ENCODE measurements at regions not wholly inside any gene's neighbourhood (a gene's known extent, or its start where the extent isn't known, plus 50 kb on each side); places are given as distances from the start of the nearest gene placed in this dataset.

DNA sequence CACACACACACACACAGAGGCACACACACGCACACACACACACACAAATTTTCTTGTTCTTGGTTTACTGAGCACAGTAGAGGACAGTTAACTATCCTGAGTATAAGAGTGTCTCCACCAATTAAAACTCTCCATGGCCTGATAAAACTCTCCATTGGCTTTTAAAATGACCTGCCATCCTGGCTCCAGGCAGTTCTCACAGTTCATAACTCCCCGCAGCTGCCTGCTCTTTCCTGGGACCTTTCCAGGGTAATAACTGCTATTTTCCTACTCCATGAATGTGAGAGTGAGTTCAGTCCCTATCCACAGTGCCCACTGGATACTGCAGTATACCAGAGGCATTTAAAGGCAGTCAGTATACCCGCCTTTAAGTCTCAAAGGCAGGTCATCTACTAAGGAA is 351.5 kb downstream of the PLPP3 start:
- Histone ChIP-seq H3K27me3 (ENCODE audit: insufficient read depth, poor library complexity, severe bottlenecking) (no peaks in the 10 kb centered on the region), H3K4me3 (ENCODE audit: severe bottlenecking) (no peak overlapping the region), H3K27ac (ENCODE audit: poor library complexity, severe bottlenecking) (no peak overlapping the region), H3K4me1 (ENCODE audit: insufficient read depth, poor library complexity, severe bottlenecking) (no peaks in the 10 kb centered on the region), H3K36me3 (ENCODE audit: low read depth) (no peaks in the 10 kb centered on the region), H3K9me3 (ENCODE audit: severe bottlenecking) (no peaks in the 10 kb centered on the region)
- DNase-seq (ENCODE audit: low spot score), result no peak
- TF ChIP-seq, protein P1, sequence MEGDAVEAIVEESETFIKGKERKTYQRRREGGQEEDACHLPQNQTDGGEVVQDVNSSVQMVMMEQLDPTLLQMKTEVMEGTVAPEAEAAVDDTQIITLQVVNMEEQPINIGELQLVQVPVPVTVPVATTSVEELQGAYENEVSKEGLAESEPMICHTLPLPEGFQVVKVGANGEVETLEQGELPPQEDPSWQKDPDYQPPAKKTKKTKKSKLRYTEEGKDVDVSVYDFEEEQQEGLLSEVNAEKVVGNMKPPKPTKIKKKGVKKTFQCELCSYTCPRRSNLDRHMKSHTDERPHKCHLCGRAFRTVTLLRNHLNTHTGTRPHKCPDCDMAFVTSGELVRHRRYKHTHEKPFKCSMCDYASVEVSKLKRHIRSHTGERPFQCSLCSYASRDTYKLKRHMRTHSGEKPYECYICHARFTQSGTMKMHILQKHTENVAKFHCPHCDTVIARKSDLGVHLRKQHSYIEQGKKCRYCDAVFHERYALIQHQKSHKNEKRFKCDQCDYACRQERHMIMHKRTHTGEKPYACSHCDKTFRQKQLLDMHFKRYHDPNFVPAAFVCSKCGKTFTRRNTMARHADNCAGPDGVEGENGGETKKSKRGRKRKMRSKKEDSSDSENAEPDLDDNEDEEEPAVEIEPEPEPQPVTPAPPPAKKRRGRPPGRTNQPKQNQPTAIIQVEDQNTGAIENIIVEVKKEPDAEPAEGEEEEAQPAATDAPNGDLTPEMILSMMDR (IDR thresholded peaks at IDR 0.05; ENCODE audit: poor library complexity, severe bottlenecking), result no peak
- ATAC-seq (ENCODE audit: low read depth), result no peak

DNA sequence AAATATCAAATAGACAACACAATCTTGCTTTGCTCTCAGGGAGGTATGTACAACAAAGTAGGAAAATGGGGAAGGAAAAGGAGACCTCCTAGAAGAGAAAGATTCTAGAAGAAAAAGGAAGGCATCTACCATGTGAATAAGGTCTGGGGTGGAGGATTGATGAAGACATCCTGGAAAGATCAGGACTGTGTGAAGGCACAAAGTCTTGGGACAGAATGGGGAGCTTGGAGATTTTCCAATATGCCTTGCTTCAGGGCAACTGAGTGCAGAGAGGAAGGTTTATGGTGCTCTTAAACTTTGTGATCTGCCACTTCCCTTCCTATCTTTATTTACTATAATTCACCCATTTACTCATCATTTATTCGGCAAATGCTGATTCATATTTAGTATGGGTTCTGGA is 352.0 kb downstream of the PLPP3 start:
- H3K4me1 ChIP-seq (ENCODE audit: insufficient read depth, poor library complexity, severe bottlenecking), result no peaks in the 10 kb centered on the region
- no peaks in the 10 kb centered on the region for H3K9me3 ChIP-seq (ENCODE audit: severe bottlenecking)
- TF ChIP-seq, protein P1 (IDR thresholded peaks at IDR 0.05; ENCODE audit: poor library complexity, severe bottlenecking), result no peak
- H3K36me3 ChIP-seq (ENCODE audit: low read depth), result no peaks in the 10 kb centered on the region
- no peak for DNase-seq (ENCODE audit: low spot score)
- H3K27me3 ChIP-seq (ENCODE audit: insufficient read depth, poor library complexity, severe bottlenecking), result no peaks in the 10 kb centered on the region
- no peak overlapping the region for H3K4me3 ChIP-seq (ENCODE audit: severe bottlenecking)
- ATAC-seq (ENCODE audit: low read depth), result no peak
- H3K27ac ChIP-seq (ENCODE audit: poor library complexity, severe bottlenecking), result no peak overlapping the region

DNA sequence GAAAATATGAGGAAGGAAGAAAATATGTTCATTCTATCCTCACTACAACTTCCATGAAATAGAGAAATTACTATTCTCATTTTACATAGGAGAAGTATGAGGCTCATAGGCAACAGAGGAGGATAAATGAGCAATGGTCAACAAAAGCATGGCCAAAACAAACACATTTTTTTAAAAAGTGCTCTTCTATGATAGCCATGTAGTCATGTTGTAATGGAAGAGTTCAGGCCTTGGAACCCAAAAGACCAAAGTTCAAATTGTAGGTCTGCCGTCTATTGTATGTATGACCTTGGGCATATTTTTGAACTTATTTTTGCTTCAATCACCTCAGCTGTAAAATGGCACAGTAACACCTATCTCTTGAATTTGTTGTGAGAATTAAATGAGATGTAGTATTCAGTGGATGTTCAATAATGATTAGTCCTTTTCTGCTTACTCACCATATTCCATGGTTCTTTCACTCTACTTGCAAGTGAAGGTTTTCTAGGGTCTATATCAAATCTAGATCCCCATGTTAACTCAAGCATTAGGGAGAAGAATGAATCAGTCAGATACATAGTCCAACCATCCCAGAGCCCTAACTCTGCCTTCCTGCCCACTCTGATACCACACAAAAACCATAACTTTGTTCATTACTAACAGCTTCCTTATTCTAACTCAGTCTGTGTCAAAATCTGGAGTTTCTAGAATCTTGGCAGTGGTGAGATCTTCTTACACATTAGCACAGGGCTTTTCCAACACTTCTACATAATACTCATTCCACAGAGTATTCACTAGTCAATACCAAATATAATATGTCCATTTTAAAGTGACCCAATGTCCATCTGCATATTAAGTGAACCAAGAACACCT is 353.2 kb downstream of the PLPP3 start:
- Histone ChIP-seq H3K27me3 (ENCODE audit: insufficient read depth, poor library complexity, severe bottlenecking) (no peaks in the 10 kb centered on the region), H3K27ac (ENCODE audit: poor library complexity, severe bottlenecking) (no peak overlapping the region), H3K36me3 (ENCODE audit: low read depth) (no peaks in the 10 kb centered on the region), H3K9me3 (ENCODE audit: severe bottlenecking) (no peaks in the 10 kb centered on the region), H3K4me1 (ENCODE audit: insufficient read depth, poor library complexity, severe bottlenecking) (no peaks in the 10 kb centered on the region), H3K4me3 (ENCODE audit: severe bottlenecking) (no peak overlapping the region)
- TF ChIP-seq, protein P1 (IDR thresholded peaks at IDR 0.05; ENCODE audit: poor library complexity, severe bottlenecking), result no peak
- ATAC-seq (ENCODE audit: low read depth), result no peak
- DNase-seq (ENCODE audit: low spot score), result no peak

DNA sequence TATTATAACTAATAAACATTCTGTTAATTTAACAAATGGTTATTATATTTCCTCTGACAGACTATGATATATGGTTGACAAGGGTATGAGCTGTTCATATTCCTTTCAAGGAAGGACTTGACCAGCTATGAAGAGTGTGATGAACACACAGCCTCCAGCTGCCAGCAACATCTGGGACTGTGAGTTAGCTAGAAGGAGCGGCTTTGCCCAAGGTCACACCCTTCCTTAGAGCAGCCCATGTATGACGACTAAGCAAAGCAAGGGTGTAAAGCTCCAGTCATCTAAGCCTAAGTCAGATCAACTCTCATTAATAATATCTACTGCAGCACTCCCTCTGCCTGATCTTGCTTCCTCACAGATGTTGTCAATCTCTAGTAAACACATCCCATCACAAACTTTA is 355.4 kb downstream of the PLPP3 start:
- DNase-seq (ENCODE audit: low spot score) (no peak), ATAC-seq (ENCODE audit: low read depth) (no peak)
- H3K36me3 ChIP-seq (ENCODE audit: low read depth), result no peaks in the 10 kb centered on the region
- no peak overlapping the region for H3K27ac ChIP-seq (ENCODE audit: poor library complexity, severe bottlenecking)
- H3K9me3 ChIP-seq (ENCODE audit: severe bottlenecking), result no peaks in the 10 kb centered on the region
- no peaks in the 10 kb centered on the region for H3K4me1 ChIP-seq (ENCODE audit: insufficient read depth, poor library complexity, severe bottlenecking)
- TF ChIP-seq, protein P1 (IDR thresholded peaks at IDR 0.05; ENCODE audit: poor library complexity, severe bottlenecking), result no peak
- H3K27me3 ChIP-seq (ENCODE audit: insufficient read depth, poor library complexity, severe bottlenecking), result no peaks in the 10 kb centered on the region
- no peak overlapping the region for H3K4me3 ChIP-seq (ENCODE audit: severe bottlenecking)

DNA sequence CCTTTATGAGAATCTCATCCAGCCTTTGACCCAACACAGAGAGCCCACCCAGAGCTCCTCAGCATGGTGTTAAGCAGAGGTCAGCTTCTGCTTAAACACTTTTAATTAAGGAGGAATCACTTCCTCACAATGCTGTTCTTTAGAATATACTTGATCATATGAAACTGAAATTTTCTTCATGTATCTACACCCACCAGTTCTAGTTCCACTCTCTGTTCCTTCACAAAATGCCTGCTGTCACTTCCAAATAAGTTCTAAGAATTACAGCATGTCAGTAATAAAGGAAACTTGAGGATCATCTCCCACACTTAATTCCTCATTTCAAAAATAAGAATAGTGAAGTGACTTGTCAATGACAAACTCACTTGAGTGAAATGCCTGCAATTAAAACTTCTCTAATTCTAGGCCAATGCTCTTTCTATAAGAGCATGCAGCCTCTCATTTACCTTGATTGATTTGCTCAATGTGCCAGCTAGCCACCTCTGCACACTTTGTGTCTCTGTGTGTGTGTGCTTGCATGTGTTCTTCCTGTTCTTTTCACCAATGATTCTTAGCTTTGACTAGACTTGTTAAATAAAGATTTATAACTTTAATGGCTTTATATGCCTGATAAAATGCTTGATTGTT is 356.3 kb downstream of the PLPP3 start:
- H3K27ac ChIP-seq (ENCODE audit: poor library complexity, severe bottlenecking), result no peak overlapping the region
- ATAC-seq (ENCODE audit: low read depth) (no peak), DNase-seq (ENCODE audit: low spot score) (no peak)
- TF ChIP-seq, protein P1 (IDR thresholded peaks at IDR 0.05; ENCODE audit: poor library complexity, severe bottlenecking), result no peak
- H3K4me1 ChIP-seq (ENCODE audit: insufficient read depth, poor library complexity, severe bottlenecking), result no peaks in the 10 kb centered on the region
- no peaks in the 10 kb centered on the region for H3K36me3 ChIP-seq (ENCODE audit: low read depth)
- no peaks in the 10 kb centered on the region for H3K9me3 ChIP-seq (ENCODE audit: severe bottlenecking)
- no peak overlapping the region for H3K4me3 ChIP-seq (ENCODE audit: severe bottlenecking)
- H3K27me3 ChIP-seq (ENCODE audit: insufficient read depth, poor library complexity, severe bottlenecking), result no peaks in the 10 kb centered on the region

All from RWPE2 (cell line).